OCI-LY7 (cell line): ENCODE measurements at regions not wholly inside any gene's neighbourhood (a gene's known extent, or its start where the extent isn't known, plus 50 kb on each side); places are given as distances from the start of the nearest gene placed in this dataset.

Experiments
- BruUV-seq: library from RNA; stranded (reverse); fragments of 400-500 nt; replicated peaks from 2 replicates; lab custom pipeline; 2021; lab: Mats Ljungman, UMichigan
- CTCF ChIA-PET: fragments of 300-600 bp; sonication (Branson Sonifier 250); formaldehyde crosslinking; loops from one replicate; lab custom pipeline; 2022; ENCODE audit warnings: antibody characterized with exemption; ENCODE audit not compliant: unreplicated experiment; lab: Charles Lee
- POLR2A ChIA-PET: fragments of 300-600 bp; sonication (Branson Sonifier 250); formaldehyde crosslinking; loops from one replicate; lab custom pipeline; 2022; ENCODE audit warnings: antibody characterized with exemption; lab: Charles Lee
- DNase-seq: peaks from one replicate; pipeline ENCODE4 v3.0.0-alpha.2; 2015; ENCODE audit warnings: low spot score
- H2AFZ ChIP-seq: fragments of 200-600 bp; sonication (generic), shearing (Covaris generic); 2 replicates; pipeline ENCODE4 v1.6.1; 2014; ENCODE audit warnings: mild to moderate bottlenecking, antibody characterized with exemption, low read length, moderate library complexity
- H3K27ac ChIP-seq: fragments of 200-600 bp; sonication (generic); 2 replicates; pipeline ENCODE4 v1.5.1; 2014; ENCODE audit warnings: mixed run types, low read depth, mild to moderate bottlenecking, moderate library complexity, low read length, inconsistent platforms; ENCODE audit not compliant: poor library complexity, severe bottlenecking
- H3K36me3 ChIP-seq: fragments of 200-600 bp; sonication (generic); 2 replicates; pipeline ENCODE4 v1.6.1; 2014; ENCODE audit warnings: mild to moderate bottlenecking, antibody characterized with exemption, low read length, moderate library complexity, mixed read lengths; ENCODE audit not compliant: insufficient read depth
- H3K4me1 ChIP-seq: fragments of 200-600 bp; sonication (generic); 2 replicates; pipeline ENCODE4 v1.5.1; 2014; ENCODE audit warnings: mild to moderate bottlenecking, low read length; ENCODE audit not compliant: insufficient read depth, poor library complexity, severe bottlenecking
- H3K4me2 ChIP-seq: fragments of 200-600 bp; sonication (generic); 2 replicates; pipeline ENCODE4 v1.6.1; 2014; ENCODE audit warnings: mild to moderate bottlenecking, low read length
- H3K4me3 ChIP-seq: fragments of 200-600 bp; sonication (generic); 2 replicates; pipeline ENCODE4 v1.5.1; 2014; ENCODE audit warnings: mild to moderate bottlenecking, low read depth, low read length; ENCODE audit not compliant: poor library complexity, severe bottlenecking
- H3K79me2 ChIP-seq: fragments of 200-600 bp; sonication (generic); 2 replicates; pipeline ENCODE4 v1.6.1; 2016; ENCODE audit warnings: low read depth, mild to moderate bottlenecking, low read length, moderate library complexity, mixed read lengths; ENCODE audit not compliant: insufficient read depth
- H3K9me2 ChIP-seq: fragments of 200-600 bp; sonication (generic); 2 replicates; pipeline ENCODE4 v1.6.1; 2016; ENCODE audit warnings: mild to moderate bottlenecking, low read length, mixed read lengths; ENCODE audit not compliant: insufficient read depth
- H3K9me3 ChIP-seq: fragments of 200-600 bp; sonication (generic); 2 replicates; pipeline ENCODE4 v1.6.1; 2014; ENCODE audit warnings: mild to moderate bottlenecking, mixed run types, low read length, mixed read lengths
- H4K20me1 ChIP-seq: fragments of 200-600 bp; sonication (generic); 2 replicates; pipeline ENCODE4 v1.6.1; 2014; ENCODE audit warnings: mild to moderate bottlenecking, antibody characterized with exemption, low read length, moderate library complexity, mixed read lengths; ENCODE audit not compliant: insufficient read depth
- EZH2phosphoT487 ChIP-seq: fragments of 200-600 bp; sonication (generic); IDR thresholded peaks from 2 replicates; pipeline ENCODE4 v1.6.1; 2018; ENCODE audit warnings: low read depth, borderline replicate concordance, mild to moderate bottlenecking, mixed run types, antibody characterized with exemption, low read length, moderate library complexity, mixed read lengths
- intact Hi-C: fragments of 100-400 bp; cut with micrococcal nuclease; formaldehyde crosslinking; loops from one replicate; pipeline ENCODE4 v1.10.0; 2022; ENCODE audit not compliant: unreplicated experiment
- TF ChIP-seq, protein P1 (sequence below): fragments of 200-600 bp; sonication (generic); conservative IDR thresholded peaks from 2 replicates; pipeline ENCODE4 v1.5.1; 2014; ENCODE audit warnings: mild to moderate bottlenecking, antibody characterized with exemption, low read length, moderate library complexity, mixed read lengths

DNA sequence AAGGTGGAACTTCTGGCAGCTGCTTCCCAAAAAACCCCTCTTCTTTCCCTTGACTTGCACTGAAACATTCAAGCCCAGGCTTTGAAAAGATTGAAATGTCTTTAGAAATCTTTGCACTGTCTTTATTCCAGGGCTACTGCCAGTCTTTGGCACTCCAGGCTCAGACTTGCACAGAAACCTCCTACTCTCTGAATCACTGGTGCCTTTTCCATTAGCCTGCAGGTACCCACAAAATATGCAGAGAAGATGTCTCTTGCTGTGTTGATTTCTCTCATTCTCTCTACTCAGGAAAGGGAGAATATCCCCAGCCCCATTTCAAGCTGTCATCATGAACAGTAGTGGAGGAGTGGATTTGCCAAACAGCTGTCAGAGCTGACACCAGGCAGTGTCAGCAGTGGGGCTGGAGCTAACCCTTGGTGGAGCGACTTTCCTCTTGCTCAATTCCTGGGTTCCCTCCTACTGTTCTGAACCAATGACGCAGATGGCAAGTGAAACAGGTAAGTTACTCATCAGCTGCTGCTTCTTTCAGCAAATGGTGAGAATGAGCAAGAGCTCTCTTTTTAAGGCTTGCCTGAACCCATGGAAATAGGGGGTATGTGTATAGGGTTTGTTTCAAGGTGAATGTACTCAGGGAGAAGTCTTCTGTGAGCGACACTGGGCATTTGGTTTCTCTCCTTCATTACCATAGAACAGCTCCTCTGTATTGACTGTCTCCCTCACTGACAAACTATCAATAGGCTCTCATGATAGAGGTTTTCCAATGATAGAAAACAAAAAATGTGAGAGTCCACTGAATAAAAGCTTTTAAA is 362.4 kb downstream of the ADRA2A start:
- Histone ChIP-seq H3K9me3 (no peaks in the 10 kb centered on the region), H4K20me1 (no peaks in the 10 kb centered on the region), H3K36me3 (no peaks in the 10 kb centered on the region), H3K9me2 (no peaks in the 10 kb centered on the region), H3K4me2 (no peak overlapping the region), H3K79me2 (no peaks in the 10 kb centered on the region), H3K27ac (no peak overlapping the region), H2AFZ (no peak overlapping the region), H3K4me1 (no peaks in the 10 kb centered on the region), H3K4me3 (no peak overlapping the region)
- ChIA-PET POLR2A (interaction anchor here (0.5 kb wide), 1 partner anchor 225 kb away, joined by 3 read pairs; no protein-coding TSS in a partner anchor), CTCF (no interaction called here)
- no peak for TF ChIP-seq EZH2phosphoT487
- TF ChIP-seq, protein P1, sequence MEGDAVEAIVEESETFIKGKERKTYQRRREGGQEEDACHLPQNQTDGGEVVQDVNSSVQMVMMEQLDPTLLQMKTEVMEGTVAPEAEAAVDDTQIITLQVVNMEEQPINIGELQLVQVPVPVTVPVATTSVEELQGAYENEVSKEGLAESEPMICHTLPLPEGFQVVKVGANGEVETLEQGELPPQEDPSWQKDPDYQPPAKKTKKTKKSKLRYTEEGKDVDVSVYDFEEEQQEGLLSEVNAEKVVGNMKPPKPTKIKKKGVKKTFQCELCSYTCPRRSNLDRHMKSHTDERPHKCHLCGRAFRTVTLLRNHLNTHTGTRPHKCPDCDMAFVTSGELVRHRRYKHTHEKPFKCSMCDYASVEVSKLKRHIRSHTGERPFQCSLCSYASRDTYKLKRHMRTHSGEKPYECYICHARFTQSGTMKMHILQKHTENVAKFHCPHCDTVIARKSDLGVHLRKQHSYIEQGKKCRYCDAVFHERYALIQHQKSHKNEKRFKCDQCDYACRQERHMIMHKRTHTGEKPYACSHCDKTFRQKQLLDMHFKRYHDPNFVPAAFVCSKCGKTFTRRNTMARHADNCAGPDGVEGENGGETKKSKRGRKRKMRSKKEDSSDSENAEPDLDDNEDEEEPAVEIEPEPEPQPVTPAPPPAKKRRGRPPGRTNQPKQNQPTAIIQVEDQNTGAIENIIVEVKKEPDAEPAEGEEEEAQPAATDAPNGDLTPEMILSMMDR: no peak
- intact Hi-C loops: no loop called here
- no peak for DNase-seq
- no TSS peak for BruUV-seq

DNA sequence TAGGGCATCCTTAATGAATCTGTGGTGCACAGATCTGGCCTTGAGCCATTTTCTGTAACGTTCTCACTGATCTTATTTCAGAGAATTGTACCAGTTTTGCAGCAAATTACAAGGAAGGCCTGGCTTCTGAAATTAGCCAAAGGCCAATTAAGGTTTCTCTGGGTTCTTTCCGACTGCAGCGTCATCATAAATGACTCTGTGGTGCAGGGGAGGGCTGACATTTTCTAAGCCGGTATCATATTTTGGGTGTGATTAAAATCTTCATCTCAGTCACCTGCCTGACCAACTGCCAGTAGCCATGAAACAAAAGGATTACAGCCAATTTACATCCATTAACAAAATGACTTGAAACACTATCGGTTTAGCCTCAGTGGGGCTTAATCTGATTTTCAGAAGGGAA is 363.7 kb downstream of the ADRA2A start:
- intact Hi-C loops: no loop called here
- H3K9me3 ChIP-seq: no peaks in the 10 kb centered on the region
- no TSS peak for BruUV-seq
- H3K4me3 ChIP-seq: no peak overlapping the region
- H3K9me2 ChIP-seq: no peaks in the 10 kb centered on the region
- no peak overlapping the region for H3K27ac ChIP-seq
- H4K20me1 ChIP-seq: no peaks in the 10 kb centered on the region
- no peak overlapping the region for H3K4me2 ChIP-seq
- no peak for TF ChIP-seq EZH2phosphoT487
- TF ChIP-seq, protein P1: no peak
- no peaks in the 10 kb centered on the region for H3K4me1 ChIP-seq
- no peak for DNase-seq
- ChIA-PET POLR2A (no interaction called here), CTCF (no interaction called here)
- no peak overlapping the region for H2AFZ ChIP-seq
- no peaks in the 10 kb centered on the region for H3K79me2 ChIP-seq
- H3K36me3 ChIP-seq: no peaks in the 10 kb centered on the region

DNA sequence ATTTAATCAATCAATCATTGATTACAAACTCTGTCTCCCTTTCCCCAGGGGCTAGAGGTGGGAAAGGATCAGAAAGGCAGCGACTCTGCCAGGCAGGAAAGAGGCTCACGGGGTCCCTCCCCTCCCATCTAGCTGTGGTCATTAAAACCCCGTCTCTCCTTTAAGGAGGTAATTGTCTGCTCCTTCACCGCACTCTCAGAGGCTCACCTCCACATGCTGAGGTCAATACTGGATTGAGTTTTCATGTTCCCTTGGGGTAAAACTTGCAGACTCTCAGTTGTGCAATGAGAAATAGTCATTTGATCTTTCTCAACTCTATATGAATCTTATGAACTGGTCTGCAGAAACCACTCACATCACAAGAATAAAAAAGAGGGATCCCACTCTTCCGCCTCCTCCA is 368.8 kb downstream of the ADRA2A start:
- Histone ChIP-seq H3K4me3 (no peak overlapping the region), H3K27ac (no peak overlapping the region), H4K20me1 (no peaks in the 10 kb centered on the region), H3K79me2 (no peaks in the 10 kb centered on the region), H3K9me2 (no peaks in the 10 kb centered on the region), H3K4me1 (no peaks in the 10 kb centered on the region), H3K4me2 (no peak overlapping the region), H3K36me3 (no peaks in the 10 kb centered on the region), H2AFZ (no peak overlapping the region), H3K9me3 (no peaks in the 10 kb centered on the region)
- TF ChIP-seq EZH2phosphoT487: no peak
- TF ChIP-seq, protein P1: no peak
- intact Hi-C loops: no loop called here
- POLR2A ChIA-PET: no interaction called here
- BruUV-seq: no TSS peak
- no peak for DNase-seq
- CTCF ChIA-PET: no interaction called here
